PC-9 (cell line): ENCODE measurements at regions not wholly inside any gene's neighbourhood (a gene's known extent, or its start where the extent isn't known, plus 50 kb on each side); places are given as distances from the start of the nearest gene placed in this dataset.

Source experiments
- CTCF ChIP-seq: fragments of 200-600 bp; sonication (generic); conservative IDR thresholded peaks from 2 replicates; pipeline ENCODE4 v1.6.1; 2017; ENCODE audit warnings: mixed run types, antibody characterized with exemption, mild to moderate bottlenecking, moderate library complexity
- EZH2 ChIP-seq: fragments of 200-600 bp; sonication (generic); IDR thresholded peaks from 2 replicates; pipeline ENCODE4 v1.8.0; 2017; ENCODE audit warnings: antibody characterized with exemption, low read depth

- TF ChIP-seq CTCF, result no peak
- TF ChIP-seq EZH2, result no peak
Observed at GRCh38 chr3:27542476-27542875, 58.3 kb upstream of the SLC4A7 start.
